SHP77 treated with DMSO at 0.1 percent for 48 hours (cell line): ENCODE measurements at regions not wholly inside any gene's neighbourhood (a gene's known extent, or its start where the extent isn't known, plus 50 kb on each side); places are given as distances from the start of the nearest gene placed in this dataset.

Experiments used
- DNase-seq: peaks from one replicate; lab custom pipeline; 2025; lab: John Stamatoyannopoulos, UW

DNA sequence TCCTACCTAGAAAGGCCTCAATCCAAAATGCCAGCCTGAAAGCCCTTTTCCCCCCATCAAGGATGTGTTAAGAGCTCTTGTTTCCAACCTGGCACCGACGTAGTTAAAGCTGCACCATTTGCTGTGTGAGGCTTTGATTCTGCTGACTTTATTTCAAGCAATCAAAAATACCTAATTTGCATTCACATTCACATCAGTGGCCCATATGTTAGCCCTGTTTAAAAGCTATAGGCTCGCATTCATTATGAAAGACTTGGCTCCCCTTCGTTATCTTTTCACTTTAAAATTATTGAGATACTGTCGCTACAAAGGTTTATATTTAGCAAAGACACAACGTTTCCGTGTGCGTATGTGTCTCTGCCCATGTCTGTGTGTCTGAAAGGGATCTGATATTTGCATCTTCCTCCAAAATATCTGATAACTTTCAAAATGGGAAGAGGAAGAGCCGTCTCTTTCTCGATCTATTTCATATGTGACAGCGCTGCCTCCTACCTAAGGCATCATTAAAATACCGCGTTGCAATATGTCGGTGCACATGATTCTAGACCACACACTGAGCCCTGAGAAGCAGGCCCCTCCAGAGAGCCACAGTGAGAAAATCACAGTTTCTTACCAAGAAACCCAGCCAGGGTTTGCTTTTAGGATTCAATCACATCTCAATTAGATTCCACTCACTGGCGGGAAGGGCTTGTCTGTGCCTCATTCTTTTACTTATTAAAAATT lies 57.1 kb upstream of the ITPRID1 start:
- DNase-seq = no peak

DNA sequence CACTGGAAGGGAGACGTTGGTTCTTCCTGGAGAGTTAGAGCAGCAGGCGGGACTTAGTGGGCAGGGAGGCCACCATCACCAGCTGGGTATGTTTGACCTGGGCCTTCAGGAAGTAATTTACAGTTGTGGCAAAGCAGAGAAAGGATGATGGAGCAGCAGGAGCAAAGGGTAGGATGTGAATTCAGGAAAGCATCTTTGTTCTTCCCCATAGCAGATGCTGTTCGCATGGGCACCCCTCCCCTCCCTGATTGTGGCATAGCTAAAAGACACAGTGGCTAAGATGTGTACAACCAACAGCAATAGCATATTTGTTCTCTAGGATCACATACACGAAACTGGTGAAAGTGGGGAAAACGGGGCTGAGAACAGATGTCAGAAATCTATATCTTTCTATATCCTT lies 56.3 kb upstream of the ITPRID1 start:
- no peak for DNase-seq

DNA sequence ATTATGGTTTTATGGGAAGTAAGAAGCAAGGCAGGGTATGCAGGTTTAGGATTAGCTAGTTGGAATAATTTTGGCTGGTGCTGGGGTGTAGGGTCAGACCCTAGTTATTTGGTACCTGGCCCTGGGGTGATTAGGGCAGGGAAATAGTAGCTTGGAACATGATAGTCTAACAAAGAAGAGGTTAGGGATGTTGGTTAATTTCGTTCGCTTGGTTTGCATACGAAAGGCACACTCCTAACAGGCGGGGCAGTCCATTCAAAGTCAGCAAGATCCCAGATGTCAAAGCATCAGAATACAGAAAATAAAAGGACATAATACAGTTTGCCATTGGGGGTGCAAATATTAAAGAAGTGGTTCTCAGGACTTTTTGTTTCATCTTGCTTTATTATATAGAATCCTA lies 55.7 kb upstream of the ITPRID1 start:
- no peak for DNase-seq

DNA sequence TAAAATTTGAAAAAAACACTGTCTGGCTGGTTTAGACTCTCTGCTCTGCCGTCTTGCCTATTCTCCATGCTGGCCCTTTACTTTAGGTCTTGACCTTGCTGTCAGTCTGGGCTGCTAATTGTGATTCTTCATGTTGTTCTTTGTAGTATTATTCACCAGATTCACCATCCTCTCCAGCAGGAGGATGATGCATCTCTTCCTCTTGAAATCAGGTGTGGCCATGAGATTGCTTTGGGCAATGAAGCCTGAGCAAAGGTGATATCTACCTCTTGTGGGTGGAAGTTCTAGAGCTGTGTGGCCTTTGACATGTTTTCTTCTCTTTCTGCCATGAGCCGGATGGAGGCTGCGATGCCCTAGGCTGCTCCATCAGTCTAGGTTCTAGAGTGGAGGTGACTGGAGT lies 51.3 kb upstream of the ITPRID1 start:
- no peak for DNase-seq
